Stomach (tissue), 4 donors: ENCODE measurements at regions not wholly inside any gene's neighbourhood (a gene's known extent, or its start where the extent isn't known, plus 50 kb on each side); places are given as distances from the start of the nearest gene placed in this dataset.

Source experiments
- POLR2A ChIP-seq, 4 donors: fragments of 450-650 bp; IDR thresholded peaks; one replicate each; pipeline ENCODE4 v1.6.1; 2016; ENCODE audit warnings: antibody characterized with exemption in 4 of 4, control low read depth in 2 of 4, mild to moderate bottlenecking in 1 of 4, moderate library complexity in 1 of 4
- POLR2AphosphoS5 ChIP-seq, 3 donors: sonication (generic); formaldehyde crosslinking; IDR thresholded peaks; one replicate each; pipeline ENCODE4 v1.6.1; 2016; ENCODE audit warnings: antibody characterized with exemption in 3 of 3
- TF ChIP-seq, protein P1 (sequence below), 7 experiments: fragments of 450-650 bp in 4 of 7; fragments of 200-600 bp in 3 of 7; sonication (generic) in 3 of 7; IDR thresholded peaks; one replicate each; pipeline ENCODE4 v1.5.1; 2016 to 2019; ENCODE audit warnings: antibody characterized with exemption in 7 of 7, control low read depth in 2 of 7, mild to moderate bottlenecking in 1 of 7

DNA sequence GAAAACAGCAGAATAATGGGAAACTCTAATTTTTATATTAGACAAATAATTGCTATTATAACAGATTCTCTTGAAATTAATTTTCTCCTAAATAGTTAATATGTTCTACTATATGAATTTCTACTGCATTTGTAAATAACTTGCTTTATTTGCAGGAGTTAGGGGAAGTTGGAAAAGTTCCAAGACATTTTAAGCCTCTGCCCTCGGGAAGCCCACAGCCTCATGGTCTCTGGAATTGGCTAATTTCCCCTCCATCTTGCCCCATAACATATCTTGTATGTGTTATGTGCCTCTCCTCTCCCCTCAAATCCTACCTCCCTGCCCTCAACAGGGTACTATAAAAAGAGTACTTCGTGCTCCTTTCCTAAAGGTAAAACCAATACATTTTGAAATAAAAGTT lies 271.4 kb upstream of the NR5A2 start:
- TF ChIP-seq, protein P1, sequence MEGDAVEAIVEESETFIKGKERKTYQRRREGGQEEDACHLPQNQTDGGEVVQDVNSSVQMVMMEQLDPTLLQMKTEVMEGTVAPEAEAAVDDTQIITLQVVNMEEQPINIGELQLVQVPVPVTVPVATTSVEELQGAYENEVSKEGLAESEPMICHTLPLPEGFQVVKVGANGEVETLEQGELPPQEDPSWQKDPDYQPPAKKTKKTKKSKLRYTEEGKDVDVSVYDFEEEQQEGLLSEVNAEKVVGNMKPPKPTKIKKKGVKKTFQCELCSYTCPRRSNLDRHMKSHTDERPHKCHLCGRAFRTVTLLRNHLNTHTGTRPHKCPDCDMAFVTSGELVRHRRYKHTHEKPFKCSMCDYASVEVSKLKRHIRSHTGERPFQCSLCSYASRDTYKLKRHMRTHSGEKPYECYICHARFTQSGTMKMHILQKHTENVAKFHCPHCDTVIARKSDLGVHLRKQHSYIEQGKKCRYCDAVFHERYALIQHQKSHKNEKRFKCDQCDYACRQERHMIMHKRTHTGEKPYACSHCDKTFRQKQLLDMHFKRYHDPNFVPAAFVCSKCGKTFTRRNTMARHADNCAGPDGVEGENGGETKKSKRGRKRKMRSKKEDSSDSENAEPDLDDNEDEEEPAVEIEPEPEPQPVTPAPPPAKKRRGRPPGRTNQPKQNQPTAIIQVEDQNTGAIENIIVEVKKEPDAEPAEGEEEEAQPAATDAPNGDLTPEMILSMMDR (IDR thresholded peaks at IDR 0.05), result no peak
- no peak for TF ChIP-seq POLR2AphosphoS5 (IDR thresholded peaks at IDR 0.05)
- no peak for TF ChIP-seq POLR2A (IDR thresholded peaks at IDR 0.05)
